Middle frontal gyrus (tissue), 1 donor: ENCODE measurements at regions not wholly inside any gene's neighbourhood (a gene's known extent, or its start where the extent isn't known, plus 50 kb on each side); places are given as distances from the start of the nearest gene placed in this dataset.

Experiments used
- DNase-seq: peaks from one replicate; pipeline ENCODE4 v3.0.0-alpha.2; 2015; ENCODE audit warnings: low spot score; ENCODE audit errors: extremely low spot score

- no peak for DNase-seq
These were observed 277.2 kb downstream of the EIPR1 start for GRCh38 chr2:3100386-3100785.

- DNase-seq, result no peak
These were observed 277.8 kb downstream of the EIPR1 start for GRCh38 chr2:3099860-3100234.

- DNase-seq, result no peak
These were observed 278.3 kb downstream of the EIPR1 start for GRCh38 chr2:3099145-3099859.

GRCh38 chr2:3098231-3098630 is 279.4 kb downstream of the EIPR1 start:
- no peak for DNase-seq

GRCh38 chr2:3097804-3098203 is 279.8 kb downstream of the EIPR1 start:
- DNase-seq, result no peak

- DNase-seq, result no peak
These were observed 282.3 kb downstream of the EIPR1 start for GRCh38 chr2:3094999-3095958.

GRCh38 chr2:3094318-3094717 is 283.3 kb downstream of the EIPR1 start:
- no peak for DNase-seq

- DNase-seq, result no peak
These were observed 285.9 kb downstream of the EIPR1 start for GRCh38 chr2:3091696-3092095.

- DNase-seq, result no peak
These were observed 294.9 kb downstream of the EIPR1 start for GRCh38 chr2:3082705-3083104.

GRCh38 chr2:3079959-3080948 is 297.4 kb downstream of the EIPR1 start:
- no peak for DNase-seq

GRCh38 chr2:3079466-3079865 is 298.2 kb downstream of the EIPR1 start:
- no peak for DNase-seq

GRCh38 chr2:3078684-3079083 is 298.9 kb downstream of the EIPR1 start:
- DNase-seq, result no peak

GRCh38 chr2:3076848-3077642 is 300.6 kb downstream of the EIPR1 start:
- no peak for DNase-seq

GRCh38 chr2:3075991-3076340 is 301.7 kb downstream of the EIPR1 start:
- DNase-seq, result no peak

- no peak for DNase-seq
These were observed 302.2 kb downstream of the EIPR1 start for GRCh38 chr2:3075316-3075990.

- DNase-seq, result no peak
These were observed 303.9 kb downstream of the EIPR1 start for GRCh38 chr2:3073704-3074103.

GRCh38 chr2:3073041-3073595 is 304.5 kb downstream of the EIPR1 start:
- DNase-seq, result no peak

- no peak for DNase-seq
These were observed 305.8 kb downstream of the EIPR1 start for GRCh38 chr2:3071685-3072263.

- DNase-seq, result no peak
These were observed 310.8 kb downstream of the EIPR1 start for GRCh38 chr2:3066831-3067230.
